PC-9 (cell line): ENCODE measurements at regions not wholly inside any gene's neighbourhood (a gene's known extent, or its start where the extent isn't known, plus 50 kb on each side); places are given as distances from the start of the nearest gene placed in this dataset.

Source experiments
- CTCF ChIP-seq: fragments of 200-600 bp; sonication (generic); conservative IDR thresholded peaks from 2 replicates; pipeline ENCODE4 v1.6.1; 2017; ENCODE audit warnings: mixed run types, antibody characterized with exemption, mild to moderate bottlenecking, moderate library complexity
- EZH2 ChIP-seq: fragments of 200-600 bp; sonication (generic); IDR thresholded peaks from 2 replicates; pipeline ENCODE4 v1.8.0; 2017; ENCODE audit warnings: antibody characterized with exemption, low read depth

- TF ChIP-seq CTCF (no peak), EZH2 (no peak)
Measured at GRCh38 chr16:9661336-9662017, 520.8 kb downstream of the GRIN2A start.
